Stimulated activated naive CD8-positive, alpha-beta T cell treated with anti-CD3 and anti-CD28 coated beads, Interleukin-15, Interleukin-2, amounts not matched to agents 100 ng/mL and 50 ng/mL, for 24 hours (primary cell): ENCODE measurements at regions not wholly inside any gene's neighbourhood (a gene's known extent, or its start where the extent isn't known, plus 50 kb on each side); places are given as distances from the start of the nearest gene placed in this dataset.

Experiments
- H3K27ac Mint-ChIP-seq: one replicate; pipeline ENCODE4 v1.8.0; 2021; ENCODE audit warnings: mild to moderate bottlenecking, mixed read lengths
- H3K27me3 Mint-ChIP-seq: one replicate; pipeline ENCODE4 v1.8.0; 2021; ENCODE audit warnings: mixed read lengths
- H3K36me3 Mint-ChIP-seq: one replicate; pipeline ENCODE4 v1.8.0; 2021; ENCODE audit warnings: low read depth, mixed read lengths
- H3K4me1 Mint-ChIP-seq: one replicate; pipeline ENCODE4 v1.8.0; 2021; ENCODE audit warnings: low read depth, mixed read lengths
- H3K4me3 Mint-ChIP-seq: one replicate; pipeline ENCODE4 v1.8.0; 2021; ENCODE audit warnings: mild to moderate bottlenecking, mixed read lengths
- H3K9me3 Mint-ChIP-seq: one replicate; pipeline ENCODE4 v1.8.0; 2021; ENCODE audit warnings: mixed read lengths

DNA sequence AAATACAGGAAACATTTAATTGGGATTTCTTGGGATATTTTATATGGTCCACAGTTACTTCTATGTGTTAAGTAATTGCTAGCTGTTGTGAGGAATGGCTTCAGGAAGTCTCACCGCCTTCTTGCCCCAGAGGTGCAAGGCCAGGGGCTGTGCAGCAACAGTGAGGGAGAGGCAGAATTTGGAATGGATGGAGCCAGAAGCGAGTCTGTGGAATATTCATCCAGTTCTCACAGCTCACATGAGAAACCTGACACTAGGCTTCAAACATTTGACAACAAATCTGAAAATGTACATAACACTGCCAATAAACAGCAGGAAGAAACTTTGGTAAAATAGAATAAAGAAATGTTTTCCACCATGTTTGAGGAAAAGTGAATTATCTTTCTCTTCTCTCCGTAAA is 66.5 kb downstream of the GPR6 start:
- H3K27me3 Mint-ChIP-seq = no peaks in the 10 kb centered on the region
- no peaks in the 10 kb centered on the region for H3K36me3 Mint-ChIP-seq
- no peak overlapping the region for H3K4me3 Mint-ChIP-seq
- H3K4me1 Mint-ChIP-seq = peaks cover 6% of the 10 kb centered on the region
- no peak overlapping the region for H3K27ac Mint-ChIP-seq
- H3K9me3 Mint-ChIP-seq = no peaks in the 10 kb centered on the region

DNA sequence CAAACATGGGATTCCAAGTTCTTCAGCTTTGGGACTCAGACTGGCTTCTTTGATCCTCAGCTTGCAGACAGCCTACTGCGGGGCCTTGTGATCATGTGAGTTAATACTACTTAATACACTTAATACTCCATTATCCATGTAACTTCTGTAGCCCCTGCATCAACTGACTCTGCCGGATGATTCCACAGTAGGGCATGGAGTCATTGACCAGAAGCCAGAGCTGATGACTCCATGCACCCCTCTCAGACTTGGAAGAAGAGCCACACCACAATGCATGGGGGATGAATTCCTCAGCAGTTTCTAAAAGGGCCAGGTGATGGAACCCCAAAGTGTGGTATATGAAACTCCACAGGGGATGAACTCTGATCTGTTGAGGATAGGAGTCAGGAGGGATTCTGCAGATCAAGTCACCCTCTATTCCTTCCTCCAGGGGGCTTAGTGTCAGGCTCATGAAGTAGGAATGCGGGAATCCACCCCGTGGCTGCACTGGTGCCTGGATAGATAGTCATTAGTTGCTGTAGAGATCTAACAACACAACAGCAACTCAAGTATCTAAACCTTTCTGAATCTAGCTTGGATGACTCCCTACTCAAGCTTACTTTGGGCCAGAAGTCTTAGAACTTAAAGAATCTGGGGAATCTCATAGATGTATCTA is 70.2 kb downstream of the GPR6 start:
- H3K36me3 Mint-ChIP-seq = no peaks in the 10 kb centered on the region

GRCh38 chr6:110049696-110050439 is 71.8 kb downstream of the GPR6 start:
- Mint-ChIP-seq H3K27me3 (no peaks in the 10 kb centered on the region), H3K36me3 (no peaks in the 10 kb centered on the region), H3K9me3 (no peaks in the 10 kb centered on the region), H3K4me1 (no peaks in the 10 kb centered on the region), H3K27ac (no peak overlapping the region), H3K4me3 (no peak overlapping the region)

More for the DNA sequence above, 70.2 kb downstream of the GPR6 start:
- H3K27ac Mint-ChIP-seq = no peak overlapping the region
- H3K27me3 Mint-ChIP-seq = no peaks in the 10 kb centered on the region
- no peaks in the 10 kb centered on the region for H3K4me1 Mint-ChIP-seq
- H3K9me3 Mint-ChIP-seq = no peaks in the 10 kb centered on the region
- no peak overlapping the region for H3K4me3 Mint-ChIP-seq
